ENCODE measurements at regions not wholly inside any gene's neighbourhood (a gene's known extent, or its start where the extent isn't known, plus 50 kb on each side); places are given as distances from the start of the nearest gene placed in this dataset.
A peak's percentile ranks its signal among the peaks of the same experiment; 100 is the strongest.

- peak; percentile 96 for DNase-seq (ENCODE audit: low spot score)
Observed at GRCh38 chr1:222370913-222371675, 176.8 kb downstream of the HHIPL2 start.

DNA sequence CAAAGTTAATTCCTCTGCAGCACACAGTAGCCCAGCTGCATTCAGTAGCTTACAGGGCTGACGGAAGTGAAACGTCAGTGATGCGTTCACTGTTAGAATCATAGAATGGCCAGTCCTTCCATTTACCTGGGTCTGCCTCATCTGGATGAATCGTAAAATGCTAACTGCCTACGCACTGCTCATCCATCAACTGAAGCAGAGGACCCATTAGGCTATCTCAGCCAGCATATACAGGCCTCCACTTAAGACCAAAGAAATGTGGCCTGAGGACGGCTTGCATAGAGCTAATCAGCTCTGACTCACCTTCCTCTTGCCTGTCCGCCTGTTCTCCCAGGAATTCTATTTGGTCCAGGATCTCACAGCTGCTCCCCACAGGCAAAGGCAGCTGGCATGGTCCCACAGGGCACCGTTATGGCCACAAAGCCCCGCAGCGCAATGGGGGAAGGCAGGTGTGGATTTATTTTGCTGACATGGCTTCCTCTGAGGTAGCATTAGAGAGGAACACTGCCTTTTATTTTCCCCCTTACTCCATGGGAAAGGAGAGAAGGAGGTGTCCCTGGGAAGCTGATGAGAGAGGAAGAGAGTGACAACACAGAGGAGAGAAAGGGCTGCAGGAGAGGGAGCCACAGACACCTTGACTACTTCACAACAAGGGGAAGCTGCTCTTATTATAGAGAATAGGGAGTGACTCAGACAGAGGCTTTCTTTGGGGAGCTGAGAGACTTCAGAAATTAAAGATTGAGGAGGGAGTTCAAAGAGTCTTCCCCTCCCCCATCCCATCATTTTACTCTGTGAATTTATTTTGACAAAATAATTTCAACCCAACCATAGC is 177.6 kb downstream of the HHIPL2 start:
- DNase-seq (ENCODE audit: low spot score): peak; percentile 98

DNA sequence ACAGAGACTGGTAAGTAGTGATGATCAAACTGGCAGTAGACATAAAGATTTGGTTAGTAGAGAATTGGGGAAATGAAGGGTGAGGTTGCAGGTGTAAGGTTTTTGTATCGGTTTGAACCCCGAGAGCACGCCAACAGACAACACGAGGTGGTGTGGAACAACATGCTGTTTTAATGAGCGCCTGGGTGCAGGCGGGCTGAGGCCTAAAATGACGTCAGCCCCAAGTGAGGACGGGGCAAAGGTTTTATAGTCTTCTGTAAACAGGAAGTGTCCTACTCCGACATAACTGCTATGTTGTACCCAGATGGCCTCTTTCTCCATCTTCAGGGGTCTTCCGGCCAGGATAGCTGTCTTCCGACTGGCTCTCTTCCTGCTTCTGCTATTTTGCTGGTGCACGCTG is 178.8 kb downstream of the HHIPL2 start:
- no peak for DNase-seq (ENCODE audit: low spot score)

- no peak for DNase-seq (ENCODE audit: low spot score)
Observed at GRCh38 chr1:222358100-222358499, 189.8 kb downstream of the HHIPL2 start.

GRCh38 chr1:222357252-222357651 is 190.7 kb downstream of the HHIPL2 start:
- no peak for DNase-seq (ENCODE audit: low spot score)

- DNase-seq (ENCODE audit: low spot score): no peak
Observed at GRCh38 chr1:222347627-222348026, 200.3 kb downstream of the HHIPL2 start.

DNA sequence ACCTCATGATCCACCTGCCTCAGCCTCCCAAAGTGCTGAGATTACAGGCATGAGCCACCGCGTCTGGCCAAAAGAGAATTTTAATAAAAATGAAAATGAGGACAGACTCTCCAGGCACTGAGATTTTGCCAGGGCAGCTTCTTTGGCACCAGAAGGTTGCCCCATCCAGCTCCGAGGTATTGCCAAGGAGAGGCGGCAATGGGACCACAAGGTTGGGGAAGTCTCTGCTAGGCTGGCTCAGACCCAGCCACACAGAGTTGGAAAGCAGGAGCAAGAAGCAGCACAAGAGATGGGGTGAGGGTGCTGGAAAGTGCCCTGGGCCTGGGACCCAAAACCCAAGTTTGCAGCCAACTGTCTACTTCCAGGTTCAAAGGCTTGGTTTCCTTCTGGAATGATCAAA is 200.9 kb downstream of the HHIPL2 start:
- no peak for DNase-seq (ENCODE audit: low spot score)

DNA sequence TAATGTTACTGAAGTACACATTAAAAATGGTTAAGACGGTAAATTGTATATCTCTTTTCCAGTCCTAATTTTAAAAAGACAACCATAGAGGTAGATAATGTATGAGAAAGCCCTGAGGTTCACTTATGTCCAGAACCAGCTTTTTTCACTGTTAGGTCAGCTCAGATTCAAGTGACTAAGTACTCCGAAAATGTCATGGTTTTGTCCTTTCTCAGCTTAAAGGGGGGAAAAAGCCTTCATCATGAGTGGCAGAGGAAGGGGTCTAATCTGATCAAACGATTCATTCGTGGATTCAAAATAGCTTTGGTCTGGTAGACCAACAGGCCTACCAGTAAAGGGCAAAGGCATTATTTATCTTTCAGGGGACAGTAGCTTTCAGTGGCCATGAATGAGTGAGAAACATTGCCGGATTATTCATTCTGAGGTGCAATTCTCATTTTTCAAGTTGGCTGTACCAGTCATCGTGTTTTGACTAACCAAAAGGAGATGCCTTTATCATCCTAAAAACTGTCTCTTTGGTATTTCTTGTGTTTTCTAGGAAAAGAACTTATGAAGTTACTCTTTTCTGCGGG is 208.4 kb downstream of the HHIPL2 start:
- no peak for DNase-seq (ENCODE audit: low spot score)

GRCh38 chr1:222335586-222335985 is 212.3 kb downstream of the HHIPL2 start:
- no peak for DNase-seq (ENCODE audit: low spot score)

GRCh38 chr1:222334026-222334680 is 213.8 kb downstream of the HHIPL2 start:
- DNase-seq (ENCODE audit: low spot score): peak; percentile 85

GRCh38 chr1:222331765-222332164 is 216.1 kb downstream of the HHIPL2 start:
- DNase-seq (ENCODE audit: low spot score): peak; percentile 60

DNA sequence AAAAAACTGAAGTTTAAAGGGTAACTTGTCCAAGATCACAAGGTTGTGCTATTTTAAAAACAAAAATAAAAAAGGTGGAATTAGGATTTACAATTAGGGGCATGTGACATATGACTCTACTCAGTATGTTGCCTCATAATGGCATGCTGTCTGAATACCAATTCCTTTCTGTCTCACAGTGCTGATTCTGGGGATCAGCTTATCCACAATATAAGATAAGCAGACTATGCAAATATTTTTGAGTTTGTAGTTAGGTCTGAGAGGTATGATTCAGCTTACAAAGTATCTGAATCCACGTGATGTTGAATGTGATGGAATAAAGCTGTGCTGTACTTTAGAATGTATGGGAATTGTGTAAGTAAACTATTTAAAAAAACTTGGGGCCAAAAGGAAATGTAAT is 216.6 kb downstream of the HHIPL2 start:
- peak; percentile 80 for DNase-seq (ENCODE audit: low spot score)

- DNase-seq (ENCODE audit: low spot score): no peak
Observed at GRCh38 chr1:222329493-222330045, 218.3 kb downstream of the HHIPL2 start.

GRCh38 chr1:222326710-222327036 is 221.2 kb downstream of the HHIPL2 start:
- no peak for DNase-seq (ENCODE audit: low spot score)

GRCh38 chr1:222326006-222326709 is 221.7 kb downstream of the HHIPL2 start:
- DNase-seq (ENCODE audit: low spot score): no peak

DNA sequence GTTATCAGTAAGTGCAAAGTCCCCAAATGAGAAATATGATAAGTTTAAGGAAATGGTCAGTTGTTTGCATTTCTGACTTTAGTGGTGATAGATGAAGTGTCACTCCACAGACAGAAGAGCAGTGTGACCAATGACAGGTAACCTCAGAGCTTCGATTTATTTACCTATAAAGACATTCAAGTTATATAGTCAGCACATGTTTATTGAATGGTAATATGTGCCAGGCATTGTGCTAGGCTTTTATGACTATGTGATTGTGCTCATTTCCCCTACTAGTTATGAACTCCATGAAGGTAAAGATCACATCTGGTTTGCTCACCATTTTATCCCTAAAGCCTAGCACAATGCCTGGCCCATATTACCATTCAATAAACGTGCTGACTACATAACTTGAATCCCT is 222.4 kb downstream of the HHIPL2 start:
- DNase-seq (ENCODE audit: low spot score): no peak

DNA sequence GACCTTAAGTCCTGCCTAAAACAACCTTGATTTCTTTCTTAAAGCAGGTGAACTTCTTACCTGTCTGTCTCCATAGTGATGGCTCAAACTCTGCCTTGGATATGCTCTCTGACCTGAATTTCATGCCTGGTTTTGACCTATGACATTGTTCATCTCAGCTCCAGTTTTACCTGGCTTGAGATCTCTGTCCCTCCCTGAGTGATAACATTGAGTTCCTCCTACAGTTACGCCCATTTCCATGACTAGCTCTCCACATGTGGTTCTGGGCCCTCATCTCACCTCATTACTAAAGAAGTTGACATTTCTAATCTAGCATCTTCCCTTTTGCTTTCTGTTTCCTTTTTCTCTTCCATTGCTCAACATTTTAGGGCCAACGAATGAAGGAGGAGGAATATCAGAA is 233.1 kb downstream of the HHIPL2 start:
- DNase-seq (ENCODE audit: low spot score): no peak

DNA sequence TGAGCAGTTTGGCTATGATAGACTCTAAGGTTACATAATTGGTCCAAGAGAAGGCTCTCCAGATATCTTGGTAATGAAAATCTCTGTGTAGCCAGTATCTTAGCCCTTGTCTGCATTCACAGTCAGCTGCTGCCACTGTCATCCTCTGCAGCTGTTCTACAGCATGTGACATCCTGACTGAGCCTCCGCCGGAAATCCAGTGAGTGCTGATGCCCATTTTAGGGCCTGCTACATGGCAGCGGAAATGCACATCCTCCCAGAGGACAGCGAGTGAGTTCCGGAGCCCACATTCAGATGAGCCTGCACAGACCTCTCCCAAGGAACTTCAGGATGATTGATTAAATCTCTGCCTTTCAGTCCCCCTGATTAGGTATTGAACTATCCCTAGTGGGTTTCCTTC is 237.1 kb downstream of the HHIPL2 start:
- DNase-seq (ENCODE audit: low spot score): no peak

- no peak for DNase-seq (ENCODE audit: low spot score)
Observed at GRCh38 chr1:222307621-222308020, 240.3 kb downstream of the HHIPL2 start.

- DNase-seq (ENCODE audit: low spot score): no peak
Observed at GRCh38 chr1:222306512-222306911, 241.4 kb downstream of the HHIPL2 start.

- DNase-seq (ENCODE audit: low spot score): no peak
Observed at GRCh38 chr1:222306011-222306410, 241.9 kb downstream of the HHIPL2 start.

All from A172 (cell line).